B cell (primary cell): ENCODE measurements at regions not wholly inside any gene's neighbourhood (a gene's known extent, or its start where the extent isn't known, plus 50 kb on each side); places are given as distances from the start of the nearest gene placed in this dataset.

Source experiments
- ATAC-seq: fragments of 200-7000 bp; cut with Tn5 transposase; one replicate; pipeline ENCODE4 v1.10.0; 2021; ENCODE audit warnings: low read depth, mild to moderate bottlenecking, moderate number of reproducible peaks, moderate library complexity
- CTCF ChIA-PET: fragments of 350-600 bp; sonication (Branson Sonifier 250); formaldehyde crosslinking; loops from one replicate; lab custom pipeline; 2021; ENCODE audit warnings: antibody characterized with exemption, inconsistent platforms; lab: Charles Lee
- POLR2A ChIA-PET: fragments of 350-600 bp; sonication (Branson Sonifier 250); formaldehyde crosslinking; loops from one replicate; lab custom pipeline; 2021; ENCODE audit warnings: antibody characterized with exemption; lab: Charles Lee
- DNase-seq: peaks from one replicate; pipeline ENCODE4 v3.0.0; 2013
- H2AFZ ChIP-seq: 2 replicates; pipeline ENCODE4 v1.6.1; 2012; ENCODE audit warnings: mild to moderate bottlenecking, low read depth, low read length; ENCODE audit not compliant: insufficient read depth, poor library complexity, severe bottlenecking
- H3K27ac ChIP-seq, 2 donors: 1 replicate in 1 of 2; 2 replicates in 1 of 2; pipeline ENCODE4 v1.5.1; 2012 to 2013; ENCODE audit warnings: low read length in 2 of 2, mild to moderate bottlenecking in 2 of 2, moderate library complexity in 1 of 2
- H3K27me3 ChIP-seq, 4 experiments: fragments of 200-600 bp in 1 of 4; sonication (generic) in 1 of 4; replicated peaks in 1 of 4; 1 replicate in 2 of 4; 2 replicates in 2 of 4; pipeline versions ENCODE4 v1.6.1 to v1.7.0; 2013 to 2016; ENCODE audit warnings: low read length in 3 of 4, mild to moderate bottlenecking in 2 of 4, mixed read lengths in 1 of 4, moderate library complexity in 1 of 4; ENCODE audit not compliant: insufficient read depth in 4 of 4, control insufficient read depth in 3 of 4; ENCODE audit errors: control extremely low read depth in 1 of 4
- H3K36me3 ChIP-seq, 2 experiments: replicated peaks in 1 of 2; 1 replicate in 1 of 2; 2 replicates in 1 of 2; pipeline versions ENCODE4 v1.6.1 to v1.7.1; 2013; ENCODE audit warnings: low read length in 1 of 2; ENCODE audit not compliant: insufficient read depth in 2 of 2, control insufficient read depth in 1 of 2; ENCODE audit errors: control extremely low read depth in 1 of 2, extremely low read depth in 1 of 2
- H3K4me1 ChIP-seq, 2 donors: fragments of 200-600 bp in 1 of 2; sonication (generic) in 1 of 2; 1 replicate in 1 of 2; 2 replicates in 1 of 2; pipeline versions ENCODE4 v1.5.1 to v1.6.1; 2013 to 2017; ENCODE audit warnings: low read length in 2 of 2; ENCODE audit not compliant: control insufficient read depth in 2 of 2, insufficient read depth in 2 of 2
- H3K4me2 ChIP-seq: replicated peaks from 2 replicates; pipeline ENCODE3; 2012; ENCODE audit warnings: mild to moderate bottlenecking, low read depth, low read length; ENCODE audit not compliant: poor library complexity, severe bottlenecking
- H3K4me3 ChIP-seq, 5 experiments: fragments of 200-600 bp in 1 of 5; sonication (generic) in 1 of 5; 1 replicate in 3 of 5; 2 replicates in 2 of 5; pipeline versions ENCODE4 v1.5.1 to v1.7.0; 2011 to 2016; ENCODE audit warnings: low read length in 4 of 5, mild to moderate bottlenecking in 4 of 5, low read depth in 2 of 5, control low read depth in 1 of 5, moderate library complexity in 1 of 5; ENCODE audit not compliant: insufficient read depth in 1 of 5; ENCODE audit errors: control extremely low read depth in 1 of 5, extremely low read depth in 1 of 5
- H3K79me2 ChIP-seq: fragments of 200-600 bp; sonication (generic); one replicate; pipeline ENCODE4 v1.6.0; 2016; ENCODE audit warnings: low read length; ENCODE audit not compliant: control insufficient read depth, insufficient read depth
- H3K9ac ChIP-seq: fragments of 200-600 bp; sonication (generic); 2 replicates; pipeline ENCODE4 v1.6.1; 2017; ENCODE audit warnings: mild to moderate bottlenecking, low read length, moderate library complexity
- H3K9me3 ChIP-seq, 3 donors: one replicate each; pipeline versions ENCODE4 v1.6.1 to v1.7.1; 2013; ENCODE audit warnings: low read length in 2 of 3; ENCODE audit not compliant: control insufficient read depth in 2 of 3, insufficient read depth in 1 of 3; ENCODE audit errors: control extremely low read depth in 1 of 3
- H4K20me1 ChIP-seq: 2 replicates; pipeline ENCODE4 v1.6.0; 2012; ENCODE audit warnings: mild to moderate bottlenecking, low read length; ENCODE audit not compliant: insufficient read depth, control insufficient read depth, poor library complexity, severe bottlenecking
- H3K27ac Mint-ChIP-seq: one replicate; pipeline ENCODE4 v1.8.0; 2021; ENCODE audit warnings: mixed read lengths
- H3K27me3 Mint-ChIP-seq: one replicate; pipeline ENCODE4 v1.8.0; 2021; ENCODE audit warnings: mixed read lengths
- H3K4me1 Mint-ChIP-seq: one replicate; pipeline ENCODE4 v1.8.0; 2021; ENCODE audit warnings: mixed read lengths
- H3K4me3 Mint-ChIP-seq: one replicate; pipeline ENCODE4 v1.8.0; 2021; ENCODE audit warnings: mixed read lengths
- H3K9me3 Mint-ChIP-seq: one replicate; pipeline ENCODE4 v1.8.0; 2022; ENCODE audit warnings: mixed read lengths; ENCODE audit not compliant: insufficient read depth
- CTCF ChIP-seq: fragments of 200-600 bp; IDR thresholded peaks from one replicate; pipeline ENCODE4 v1.8.0; 2022; ENCODE audit warnings: antibody characterized with exemption, mild to moderate bottlenecking
- EZH2 ChIP-seq: IDR thresholded peaks from 2 replicates; pipeline ENCODE4 v1.6.1; 2012; ENCODE audit warnings: borderline replicate concordance, low read depth, mild to moderate bottlenecking, moderate library complexity, low read length; ENCODE audit not compliant: insufficient read depth, poor library complexity, severe bottlenecking
- WGBS: methylation state at CpG from one replicate; pipeline ENCODE4 v1.1.5; 2013; ENCODE audit warnings: missing lambda C conversion rate; ENCODE audit not compliant: insufficient coverage; 5-methylcytosine and 5-hydroxymethylcytosine counted together
- intact Hi-C: fragments of 100-400 bp; cut with micrococcal nuclease; formaldehyde crosslinking; loops from one replicate; pipeline ENCODE4 v1.10.0; 2022

GRCh38 chr5:130652176-130652575 lies 512.9 kb downstream of the HINT1 start:
- no peak overlapping the region for H3K4me3 ChIP-seq
- no peaks in the 10 kb centered on the region for H3K4me1 ChIP-seq
- TF ChIP-seq CTCF: no peak
- no peak for TF ChIP-seq EZH2
- Mint-ChIP-seq H3K4me1 (no peaks in the 10 kb centered on the region), H3K4me3 (no peak overlapping the region), H3K27me3 (no peaks in the 10 kb centered on the region), H3K27ac (no peak overlapping the region), H3K9me3 (no peaks in the 10 kb centered on the region)
- 100% methylated on average over 1 of the region's 2 CpGs for WGBS
- no peaks in the 10 kb centered on the region for H3K9me3 ChIP-seq
- POLR2A ChIA-PET: no interaction called here
- H3K36me3 ChIP-seq: no peaks in the 10 kb centered on the region
- H3K9ac ChIP-seq: no peak overlapping the region
- CTCF ChIA-PET: no interaction called here
- H3K4me2 ChIP-seq: no peak overlapping the region
- H3K79me2 ChIP-seq: no peaks in the 10 kb centered on the region
- H3K27ac ChIP-seq: no peak overlapping the region
- DNase-seq: no peak
- ATAC-seq: no peak
- intact Hi-C loops: no loop called here
- H2AFZ ChIP-seq: no peak overlapping the region
- no peaks in the 10 kb centered on the region for H3K27me3 ChIP-seq
- H4K20me1 ChIP-seq: no peaks in the 10 kb centered on the region

DNA sequence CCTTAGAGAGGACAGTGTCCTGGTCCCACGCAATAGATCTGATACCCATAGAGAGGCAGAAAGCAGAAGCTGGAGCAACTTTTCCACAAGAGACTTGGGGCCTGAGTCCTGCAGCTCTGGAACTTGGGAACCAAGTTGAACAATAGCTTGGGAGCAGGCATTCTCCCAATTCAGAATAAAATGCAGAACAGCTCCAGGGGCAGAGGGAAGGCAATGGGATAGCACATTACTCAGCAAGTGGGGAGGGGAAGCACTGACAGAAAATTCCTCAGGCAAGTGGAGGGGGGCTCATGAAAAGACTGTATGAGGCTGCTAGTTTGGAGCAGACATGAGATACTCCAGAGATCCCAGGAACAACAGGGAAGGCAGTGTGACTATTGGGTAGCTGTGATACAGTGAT lies 513.6 kb downstream of the HINT1 start:
- intact Hi-C loops: no loop called here
- ATAC-seq (no peak), DNase-seq (no peak)
- no peak overlapping the region for H2AFZ ChIP-seq
- TF ChIP-seq EZH2 (no peak), CTCF (no peak)
- no peaks in the 10 kb centered on the region for H4K20me1 ChIP-seq
- H3K4me1 ChIP-seq: no peaks in the 10 kb centered on the region
- no peak overlapping the region for H3K27ac ChIP-seq
- H3K27ac Mint-ChIP-seq: no peak overlapping the region
- no peak overlapping the region for H3K4me2 ChIP-seq
- H3K79me2 ChIP-seq: no peaks in the 10 kb centered on the region
- no peaks in the 10 kb centered on the region for H3K27me3 Mint-ChIP-seq
- no peaks in the 10 kb centered on the region for H3K36me3 ChIP-seq
- WGBS: 100% methylated on average over 1 of the region's 1 CpG
- no peaks in the 10 kb centered on the region for H3K9me3 Mint-ChIP-seq
- no peaks in the 10 kb centered on the region for H3K27me3 ChIP-seq
- no peak overlapping the region for H3K4me3 Mint-ChIP-seq
- no peaks in the 10 kb centered on the region for H3K4me1 Mint-ChIP-seq
- H3K9ac ChIP-seq: no peak overlapping the region
- POLR2A ChIA-PET: no interaction called here
- CTCF ChIA-PET: no interaction called here
- H3K4me3 ChIP-seq: no peak overlapping the region
- no peaks in the 10 kb centered on the region for H3K9me3 ChIP-seq
